ENCODE measurements at regions not wholly inside any gene's neighbourhood (a gene's known extent, or its start where the extent isn't known, plus 50 kb on each side); places are given as distances from the start of the nearest gene placed in this dataset.

- TF ChIP-seq CTCF (IDR thresholded peaks at IDR 0.05), result no peak
- no peak for TF ChIP-seq EZH2 (IDR thresholded peaks at IDR 0.05)
These were observed 112.2 kb upstream of the RBMS3 start for GRCh38 chr3:29168696-29169095.
